Activated CD4-positive, alpha-beta T cell treated with anti-CD3 and anti-CD28 coated beads, Interleukin-2, amount 50 U/mL, for 48 hours (primary cell): ENCODE measurements at regions not wholly inside any gene's neighbourhood (a gene's known extent, or its start where the extent isn't known, plus 50 kb on each side); places are given as distances from the start of the nearest gene placed in this dataset.

Experiments
- DNase-seq, 2 experiments: peaks; one replicate each; pipeline ENCODE4 v3.0.0-alpha.2; 2020

- DNase-seq: no peak
Observed at GRCh38 chr21:22965455-22966135, 1967.4 kb downstream of the NCAM2 start.

GRCh38 chr21:22981819-22982218 lies 1983.6 kb downstream of the NCAM2 start:
- DNase-seq: no peak

- no peak for DNase-seq
Observed at GRCh38 chr21:22993144-22993543, 1994.9 kb downstream of the NCAM2 start.

- no peak for DNase-seq
Observed at GRCh38 chr21:22993822-22994574, 1995.8 kb downstream of the NCAM2 start.

GRCh38 chr21:23003951-23004350 lies 2005.7 kb downstream of the NCAM2 start:
- DNase-seq: no peak

- no peak for DNase-seq
Observed at GRCh38 chr21:23008601-23009202, 2010.5 kb downstream of the NCAM2 start.

- no peak for DNase-seq
Observed at GRCh38 chr21:23009360-23009759, 2011.2 kb downstream of the NCAM2 start.

- no peak for DNase-seq
Observed at GRCh38 chr21:23014021-23014420, 2015.8 kb downstream of the NCAM2 start.

- no peak for DNase-seq
Observed at GRCh38 chr21:23016617-23017016, 2018.4 kb downstream of the NCAM2 start.

GRCh38 chr21:23017989-23018388 lies 2019.8 kb downstream of the NCAM2 start:
- DNase-seq: no peak

- no peak for DNase-seq
Observed at GRCh38 chr21:23020969-23021368, 2022.8 kb downstream of the NCAM2 start.

- no peak for DNase-seq
Observed at GRCh38 chr21:23021481-23021880, 2023.3 kb downstream of the NCAM2 start.

GRCh38 chr21:23026878-23027277 lies 2028.7 kb downstream of the NCAM2 start:
- DNase-seq: no peak

- DNase-seq: no peak
Observed at GRCh38 chr21:23039846-23040245, 2041.6 kb downstream of the NCAM2 start.

- DNase-seq: no peak
Observed at GRCh38 chr21:23045955-23046354, 2047.7 kb downstream of the NCAM2 start.

GRCh38 chr21:23067672-23068071 lies 2069.5 kb downstream of the NCAM2 start:
- DNase-seq: no peak

- DNase-seq: no peak
Observed at GRCh38 chr21:23083242-23083641, 2085.0 kb downstream of the NCAM2 start.

- no peak for DNase-seq
Observed at GRCh38 chr21:23093259-23093658, 2095.1 kb downstream of the NCAM2 start.

- DNase-seq: no peak
Observed at GRCh38 chr21:23099185-23099584, 2101.0 kb downstream of the NCAM2 start.

GRCh38 chr21:23101111-23101510 lies 2102.9 kb downstream of the NCAM2 start:
- no peak for DNase-seq

- DNase-seq: no peak
Observed at GRCh38 chr21:23108533-23108932, 2110.3 kb downstream of the NCAM2 start.

GRCh38 chr21:23111070-23111600 lies 2112.9 kb downstream of the NCAM2 start:
- DNase-seq: no peak

- DNase-seq: no peak
Observed at GRCh38 chr21:23119491-23119890, 2121.3 kb downstream of the NCAM2 start.

GRCh38 chr21:23127973-23128372 lies 2129.8 kb downstream of the NCAM2 start:
- DNase-seq: no peak
